Heart right ventricle (tissue), 16 donors: ENCODE measurements at regions not wholly inside any gene's neighbourhood (a gene's known extent, or its start where the extent isn't known, plus 50 kb on each side); places are given as distances from the start of the nearest gene placed in this dataset.

Experiments used
- ATAC-seq, 8 donors: fragments of 200-7000 bp; cut with Tn5 transposase; one replicate each; pipeline ENCODE4 v1.9.1; 2020; ENCODE audit warnings: mild to moderate bottlenecking in 8 of 8, moderate library complexity in 8 of 8, moderate number of reproducible peaks in 1 of 8
- DNase-seq, 2 donors: peaks; one replicate each; pipeline ENCODE4 v3.0.0-alpha.2; 2020
- H3K27ac ChIP-seq, 10 donors: fragments of 200-600 bp; sonication (generic) in 2 of 10; one replicate each; pipeline versions ENCODE4 v1.5.0 to v1.8.0; 2020 to 2022; ENCODE audit warnings: mild to moderate bottlenecking in 3 of 10
- H3K27me3 ChIP-seq, 7 donors: fragments of 200-600 bp; one replicate each; pipeline ENCODE4 v1.8.0; 2021 to 2022; ENCODE audit warnings: mild to moderate bottlenecking in 2 of 7
- H3K36me3 ChIP-seq, 9 donors: fragments of 200-600 bp; sonication (generic) in 1 of 9; one replicate each; pipeline versions ENCODE4 v1.5.0 to v1.8.0; 2020 to 2022; ENCODE audit warnings: mild to moderate bottlenecking in 2 of 9
- H3K4me1 ChIP-seq, 9 donors: fragments of 200-600 bp; sonication (generic) in 1 of 9; one replicate each; pipeline versions ENCODE4 v1.5.0 to v1.8.0; 2020 to 2022; ENCODE audit warnings: mild to moderate bottlenecking in 4 of 9
- H3K4me3 ChIP-seq, 10 donors: fragments of 200-600 bp; sonication (generic) in 2 of 10; one replicate each; pipeline versions ENCODE4 v1.5.0 to v1.8.0; 2020 to 2022; ENCODE audit warnings: mild to moderate bottlenecking in 7 of 10, moderate library complexity in 2 of 10
- H3K9me3 ChIP-seq, 11 donors: fragments of 200-600 bp in 10 of 11; sonication (generic) in 2 of 11; one replicate each; pipeline versions ENCODE4 v1.5.0 to v1.8.0; 2013 to 2022; ENCODE audit warnings: mild to moderate bottlenecking in 2 of 11, control low read depth in 1 of 11, moderate library complexity in 1 of 11
- WGBS, 2 donors: extraction: QIAGEN DNeasy Blood & Tissue Kit; methylation state at CpG; one replicate each; pipeline ENCODE4 v1.1.7; 2013; ENCODE audit warnings: inconsistent platforms in 1 of 2; 5-methylcytosine and 5-hydroxymethylcytosine counted together
- intact Hi-C, 10 donors: fragments of 100-400 bp; cut with DNase I; formaldehyde crosslinking; loops; one replicate each; pipeline versions ENCODE4 v1.11.1 to v1.14.2; 2022
- TF ChIP-seq, protein P1 (sequence below), 9 donors: fragments of 200-600 bp; sonication (generic) in 2 of 9; IDR thresholded peaks; one replicate each; pipeline versions ENCODE4 v1.5.0 to v1.8.0; 2021 to 2022; ENCODE audit warnings: antibody characterized with exemption in 9 of 9, mild to moderate bottlenecking in 5 of 9, moderate library complexity in 1 of 9
- donor health status: Arrhythmogenic right ventricular cardiomyopathy.
- donor health status: ischemic (EF 13 %, LVEDD 7.1; RV severe dilation, severe dysfunction).
- donor health status: healthy with polysubstance abuse.
- donor health status: DM: no; HTN: yes; CAD: no.
- donor health status: DM: no; HTN: no; CAD: no.
- donor health status: ischemic (EF 25% LVEDD 6.9; RV normal size, moderate dysfunction).
- donor health status: ischemic (EF 25% LVEDD 5.7; RV mildly dilated, moderate dysfunction).
- donor health status: healthy.
- donor health status: DM: yes; HTN: yes; CAD: no.
- donor health status: Ischemic cardiomyopathy.
- donor health status: ischemic (EF 35%, LVEDD 5.7; RV mildly dilated, moderate dysfunction).
- donor health status: nonischemic (EF 11% LVEDD 7.7; RV severe dilation, severe dysfunction).
- donor health status: DM: yes; HTN: yes; CAD: no.
- donor health status: PGD.
- donor health status: ischemic (EF 29% LVEDD 5.4; RV normal size, mild dysfunction).
- donor health status: nonischemic (EF 23%, LVEDD 6.1; RV moderate dilation, normal function).

DNA sequence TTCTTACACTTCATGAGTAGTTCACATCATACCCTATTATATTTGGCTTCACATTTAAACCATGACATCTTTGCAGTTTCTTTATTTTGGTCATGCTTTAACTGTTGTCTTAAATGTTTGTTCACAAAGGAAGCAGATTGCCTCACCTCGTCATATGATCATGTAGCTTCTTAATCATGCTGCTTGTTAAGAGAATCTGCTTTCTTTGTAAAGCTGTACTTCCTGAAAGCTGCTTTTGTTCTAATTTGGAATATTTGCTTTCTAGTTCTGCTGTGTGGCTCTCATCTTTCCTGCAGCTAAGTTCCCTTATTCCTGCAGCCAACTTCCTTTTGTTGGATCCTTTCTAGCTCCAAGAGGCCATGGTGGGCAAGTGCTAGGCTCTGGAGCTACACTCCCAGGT lies 62.9 kb upstream of the SIM2 start:
- Histone ChIP-seq H3K27ac (no peak overlapping the region), H3K4me3 (no peak overlapping the region), H3K4me1 (no peaks in the 10 kb centered on the region), H3K9me3 (peaks cover 0 to 25% (median 11%) of the 10 kb centered on the region in 11 donors), H3K36me3 (no peaks in the 10 kb centered on the region), H3K27me3 (peaks cover 0 to 29% (median 12%) of the 10 kb centered on the region in 7 donors)
- intact Hi-C loops, result loop anchor here in 5 of 10 donors (10.0 kb wide), 3 partner anchors 131 to 289 kb away; no protein-coding TSS in a partner anchor
- no peak for ATAC-seq
- TF ChIP-seq, protein P1, sequence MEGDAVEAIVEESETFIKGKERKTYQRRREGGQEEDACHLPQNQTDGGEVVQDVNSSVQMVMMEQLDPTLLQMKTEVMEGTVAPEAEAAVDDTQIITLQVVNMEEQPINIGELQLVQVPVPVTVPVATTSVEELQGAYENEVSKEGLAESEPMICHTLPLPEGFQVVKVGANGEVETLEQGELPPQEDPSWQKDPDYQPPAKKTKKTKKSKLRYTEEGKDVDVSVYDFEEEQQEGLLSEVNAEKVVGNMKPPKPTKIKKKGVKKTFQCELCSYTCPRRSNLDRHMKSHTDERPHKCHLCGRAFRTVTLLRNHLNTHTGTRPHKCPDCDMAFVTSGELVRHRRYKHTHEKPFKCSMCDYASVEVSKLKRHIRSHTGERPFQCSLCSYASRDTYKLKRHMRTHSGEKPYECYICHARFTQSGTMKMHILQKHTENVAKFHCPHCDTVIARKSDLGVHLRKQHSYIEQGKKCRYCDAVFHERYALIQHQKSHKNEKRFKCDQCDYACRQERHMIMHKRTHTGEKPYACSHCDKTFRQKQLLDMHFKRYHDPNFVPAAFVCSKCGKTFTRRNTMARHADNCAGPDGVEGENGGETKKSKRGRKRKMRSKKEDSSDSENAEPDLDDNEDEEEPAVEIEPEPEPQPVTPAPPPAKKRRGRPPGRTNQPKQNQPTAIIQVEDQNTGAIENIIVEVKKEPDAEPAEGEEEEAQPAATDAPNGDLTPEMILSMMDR (IDR thresholded peaks at IDR 0.05), result no peak
- WGBS, 2 donors, result 33 to 50% methylated on average over 1 of the region's 1 CpG
- DNase-seq, result no peak

DNA sequence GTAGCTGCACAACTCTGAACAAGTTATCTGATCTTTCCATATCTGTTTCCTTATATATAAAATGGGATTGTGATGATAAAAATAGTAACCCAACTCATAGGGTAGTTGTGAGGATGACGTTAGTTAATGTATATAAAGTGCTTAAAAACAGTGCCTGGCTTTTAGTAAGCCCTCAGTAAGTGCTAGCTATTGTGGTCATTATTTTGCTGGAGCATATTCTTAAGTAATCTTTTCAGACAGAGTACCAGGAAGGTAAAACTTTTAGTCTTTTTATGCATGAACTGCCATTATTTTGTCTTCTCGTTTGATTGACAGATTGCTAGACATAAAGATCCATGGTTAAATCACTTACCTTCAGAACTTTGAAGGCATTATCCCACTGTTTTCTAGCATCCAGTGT lies 62.5 kb upstream of the SIM2 start:
- Histone ChIP-seq H3K9me3 (peaks cover 0 to 25% (median 11%) of the 10 kb centered on the region in 11 donors), H3K4me3 (no peak overlapping the region), H3K27ac (no peak overlapping the region), H3K36me3 (no peaks in the 10 kb centered on the region), H3K27me3 (peaks cover 0 to 29% (median 11%) of the 10 kb centered on the region in 7 donors), H3K4me1 (no peaks in the 10 kb centered on the region)
- intact Hi-C loops, result loop anchor here in 5 of 10 donors (10.0 kb wide), 3 partner anchors 132 to 288 kb away; no protein-coding TSS in a partner anchor
- WGBS, 2 donors, result 79 to 82% methylated on average over 2 of the region's 2 CpGs
- no peak for DNase-seq
- TF ChIP-seq, protein P1 (IDR thresholded peaks at IDR 0.05), result no peak
- ATAC-seq, result no peak

DNA sequence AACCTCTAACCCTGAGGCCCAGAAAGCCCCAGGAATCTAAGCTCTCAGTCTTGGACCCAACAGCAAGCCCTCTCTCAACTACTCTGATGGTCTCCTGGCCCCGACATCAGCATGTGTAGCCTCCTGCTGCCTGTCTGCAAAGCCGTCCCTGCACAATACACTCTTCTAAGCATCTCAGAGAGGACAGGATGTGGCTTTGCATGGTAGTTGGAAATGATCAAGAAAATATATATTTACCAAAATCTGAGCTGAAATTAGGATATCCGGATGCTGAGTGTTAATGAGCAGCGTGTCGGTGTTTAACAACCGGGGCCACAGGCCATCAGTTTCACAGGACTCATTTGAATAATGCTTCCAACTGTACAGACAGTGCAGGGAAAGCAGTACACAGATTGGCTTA lies 59.1 kb upstream of the SIM2 start:
- Histone ChIP-seq H3K27ac (no peak overlapping the region), H3K36me3 (no peaks in the 10 kb centered on the region), H3K9me3 (peaks cover 0 to 25% (median 11%) of the 10 kb centered on the region in 11 donors), H3K4me1 (no peaks in the 10 kb centered on the region), H3K27me3 (peaks cover 0 to 23% (median 4%) of the 10 kb centered on the region in 7 donors), H3K4me3 (no peak overlapping the region)
- intact Hi-C loops, result loop anchor here in 5 of 10 donors (10.0 kb wide), 3 partner anchors 135 to 285 kb away; no protein-coding TSS in a partner anchor
- ATAC-seq (no peak), DNase-seq (no peak)
- 38 to 50% methylated on average over 6 of the region's 6 CpGs for WGBS, 2 donors
- TF ChIP-seq, protein P1 (IDR thresholded peaks at IDR 0.05), result no peak

DNA sequence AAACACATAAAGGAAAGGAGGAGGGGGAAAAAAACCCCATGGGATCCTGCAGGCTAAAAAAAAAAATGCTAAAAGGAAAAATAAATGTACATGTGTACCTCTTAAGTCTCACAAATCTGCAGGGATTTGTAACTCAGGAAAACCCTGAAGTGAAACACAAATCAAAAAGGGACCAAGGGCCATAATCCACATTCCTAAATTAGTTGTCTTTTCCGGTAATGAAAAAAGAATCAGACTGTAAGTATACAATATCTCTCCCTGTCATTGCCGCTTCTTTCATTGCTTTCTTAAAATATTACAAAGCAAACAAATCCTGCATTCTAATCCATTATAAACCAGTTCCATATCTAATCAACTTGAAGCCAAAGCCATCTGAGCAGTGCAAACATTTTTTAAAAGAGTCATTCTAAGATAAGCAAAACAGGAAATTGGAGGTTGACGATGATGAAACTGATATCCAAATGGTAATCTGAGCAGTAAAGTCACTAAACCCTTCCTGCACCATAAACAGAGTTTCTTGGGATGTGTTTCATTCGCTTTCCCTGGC lies 58.7 kb upstream of the SIM2 start:
- intact Hi-C loops, result no loop called here
- Histone ChIP-seq H3K9me3 (peaks cover 0 to 25% (median 11%) of the 10 kb centered on the region in 11 donors), H3K27me3 (peaks cover 0 to 23% (median 4%) of the 10 kb centered on the region in 7 donors), H3K27ac (no peak overlapping the region), H3K4me3 (no peak overlapping the region), H3K36me3 (no peaks in the 10 kb centered on the region), H3K4me1 (no peaks in the 10 kb centered on the region)
- no peak for ATAC-seq
- WGBS, 2 donors, result 43 to 53% methylated on average over 4 of the region's 4 CpGs
- no peak for DNase-seq
- TF ChIP-seq, protein P1 (IDR thresholded peaks at IDR 0.05), result no peak
